Endothelial cell of umbilical vein (primary cell): ENCODE measurements at regions not wholly inside any gene's neighbourhood (a gene's known extent, or its start where the extent isn't known, plus 50 kb on each side); places are given as distances from the start of the nearest gene placed in this dataset.

Source experiments
- EZH2 ChIP-seq: IDR thresholded peaks from 2 replicates; pipeline ENCODE4 v1.6.1; 2012; ENCODE audit warnings: borderline replicate concordance, low read depth, mild to moderate bottlenecking, moderate library complexity, low read length, inconsistent platforms; ENCODE audit not compliant: severe bottlenecking
- FOS ChIP-seq: IDR thresholded peaks from 2 replicates; pipeline ENCODE4 v1.6.1; 2011; ENCODE audit warnings: mild to moderate bottlenecking, low read length, moderate library complexity, borderline replicate concordance; ENCODE audit not compliant: insufficient read depth
- POLR2A ChIP-seq: IDR thresholded peaks from 2 replicates; pipeline ENCODE4 v1.6.1; 2012; ENCODE audit warnings: low read depth, mild to moderate bottlenecking, control low read depth, low read length
- POLR2AphosphoS5 ChIP-seq: IDR thresholded peaks from 2 replicates; pipeline ENCODE4 v1.6.1; 2012; ENCODE audit warnings: low read depth, mild to moderate bottlenecking, control low read depth, low read length, moderate library complexity; ENCODE audit not compliant: insufficient read depth
- TF ChIP-seq, protein P1 (sequence below), 2 donors: IDR thresholded peaks; 1 replicate in 1 of 2; 2 replicates in 1 of 2; pipeline ENCODE4 v1.5.1; 2011; ENCODE audit warnings: low read length in 2 of 2, mild to moderate bottlenecking in 2 of 2, moderate library complexity in 2 of 2, control low read depth in 1 of 2, inconsistent platforms in 1 of 2, low read depth in 1 of 2; ENCODE audit not compliant: insufficient read depth in 1 of 2; ENCODE audit errors: extremely low read depth in 1 of 2
- TF ChIP-seq, protein P2 (sequence below): IDR thresholded peaks from 2 replicates; pipeline ENCODE4 v1.6.1; 2011; ENCODE audit not compliant: insufficient read depth, insufficient read length

DNA sequence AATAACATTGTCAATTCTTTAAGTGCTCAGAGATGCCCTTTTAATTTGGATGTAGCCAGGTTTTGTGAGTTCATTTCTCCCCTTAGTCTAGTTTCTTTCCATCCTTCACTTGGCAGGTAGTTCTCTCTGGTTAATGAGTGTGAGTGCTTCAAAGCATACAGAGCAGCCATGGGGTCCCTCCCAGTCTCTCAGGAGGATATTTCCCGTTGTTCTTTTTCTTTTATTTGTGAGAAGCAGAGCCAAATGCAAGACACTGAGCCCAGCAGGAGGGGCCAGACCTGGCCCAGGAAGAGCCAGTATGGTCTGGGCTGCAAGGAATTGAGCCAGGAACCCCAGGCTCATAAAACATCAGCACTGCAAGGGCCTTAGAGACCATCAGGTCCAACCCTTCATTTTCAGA is 52.4 kb downstream of the PLCE1 start:
- TF ChIP-seq FOS (no peak), EZH2 (no peak), POLR2A (no peak), POLR2AphosphoS5 (no peak)
- TF ChIP-seq, protein P1, sequence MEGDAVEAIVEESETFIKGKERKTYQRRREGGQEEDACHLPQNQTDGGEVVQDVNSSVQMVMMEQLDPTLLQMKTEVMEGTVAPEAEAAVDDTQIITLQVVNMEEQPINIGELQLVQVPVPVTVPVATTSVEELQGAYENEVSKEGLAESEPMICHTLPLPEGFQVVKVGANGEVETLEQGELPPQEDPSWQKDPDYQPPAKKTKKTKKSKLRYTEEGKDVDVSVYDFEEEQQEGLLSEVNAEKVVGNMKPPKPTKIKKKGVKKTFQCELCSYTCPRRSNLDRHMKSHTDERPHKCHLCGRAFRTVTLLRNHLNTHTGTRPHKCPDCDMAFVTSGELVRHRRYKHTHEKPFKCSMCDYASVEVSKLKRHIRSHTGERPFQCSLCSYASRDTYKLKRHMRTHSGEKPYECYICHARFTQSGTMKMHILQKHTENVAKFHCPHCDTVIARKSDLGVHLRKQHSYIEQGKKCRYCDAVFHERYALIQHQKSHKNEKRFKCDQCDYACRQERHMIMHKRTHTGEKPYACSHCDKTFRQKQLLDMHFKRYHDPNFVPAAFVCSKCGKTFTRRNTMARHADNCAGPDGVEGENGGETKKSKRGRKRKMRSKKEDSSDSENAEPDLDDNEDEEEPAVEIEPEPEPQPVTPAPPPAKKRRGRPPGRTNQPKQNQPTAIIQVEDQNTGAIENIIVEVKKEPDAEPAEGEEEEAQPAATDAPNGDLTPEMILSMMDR (IDR thresholded peaks at IDR 0.05; ENCODE audit: extremely low read depth in 1 of 2, insufficient read depth in 1 of 2, low read depth in 1 of 2, low read length in 2 of 2), result no peak
- TF ChIP-seq, protein P2, sequence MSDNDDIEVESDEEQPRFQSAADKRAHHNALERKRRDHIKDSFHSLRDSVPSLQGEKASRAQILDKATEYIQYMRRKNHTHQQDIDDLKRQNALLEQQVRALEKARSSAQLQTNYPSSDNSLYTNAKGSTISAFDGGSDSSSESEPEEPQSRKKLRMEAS, result no peak
